ENCODE measurements at regions not wholly inside any gene's neighbourhood (a gene's known extent, or its start where the extent isn't known, plus 50 kb on each side); places are given as distances from the start of the nearest gene placed in this dataset.

DNA sequence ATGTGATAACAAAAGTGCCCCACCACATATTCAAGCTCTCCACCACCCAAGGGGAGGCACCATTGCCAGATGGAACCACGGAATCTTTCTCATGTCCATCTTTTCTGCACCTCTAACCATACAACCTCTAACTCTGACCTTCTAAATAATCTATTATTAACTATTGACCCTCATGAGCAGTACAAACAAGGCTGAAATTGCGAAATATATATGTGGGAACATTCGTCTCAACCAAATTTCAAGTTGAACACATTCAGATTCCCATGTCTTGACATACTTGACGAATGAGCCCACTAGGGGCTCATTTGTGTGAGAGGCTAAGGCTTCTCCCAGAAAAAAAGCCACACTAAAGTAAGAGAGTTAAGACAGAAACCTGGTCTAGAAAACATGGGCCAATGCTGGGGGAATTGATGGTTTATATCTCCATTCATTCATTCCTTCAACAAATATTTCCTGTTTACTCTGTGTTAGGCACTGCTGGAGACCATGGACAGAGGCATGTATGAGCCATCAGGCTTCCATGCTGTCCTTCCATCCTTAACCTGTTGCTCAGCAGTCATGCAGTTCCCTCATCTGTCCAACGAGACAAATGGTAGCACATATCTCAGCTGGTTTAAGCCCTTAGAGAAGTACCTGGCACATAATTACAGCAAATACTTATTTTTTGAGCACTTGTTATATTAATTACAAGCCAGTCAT is 130.4 kb downstream of the ESM1 start:
- no peak for DNase-seq (ENCODE audit: low read depth in 2 of 2)

- DNase-seq (ENCODE audit: low read depth in 2 of 2): no peak
Measured at GRCh38 chr5:54852007-54852406, 133.4 kb downstream of the ESM1 start.

DNA sequence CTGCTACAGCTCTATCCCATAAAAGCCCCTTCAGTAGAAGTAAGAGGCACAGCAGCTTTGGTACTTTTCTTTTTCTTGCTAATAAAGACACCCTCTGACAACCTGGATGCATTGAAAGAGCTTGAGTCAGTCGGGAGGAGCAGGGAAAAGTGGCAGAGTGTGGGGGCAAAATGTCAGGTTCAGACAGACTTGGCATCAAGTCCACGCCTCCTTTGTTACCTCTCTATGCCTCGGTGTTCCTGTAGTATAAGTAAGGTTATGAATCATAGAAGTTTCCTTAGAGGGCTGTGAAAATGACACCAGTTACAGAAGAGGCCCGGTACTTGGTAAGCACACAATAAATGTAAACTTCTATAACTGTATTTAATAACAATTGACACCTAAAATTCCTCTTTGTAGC is 133.9 kb downstream of the ESM1 start:
- DNase-seq (ENCODE audit: low read depth in 2 of 2): no peak

GRCh38 chr5:54848581-54848980 is 136.8 kb downstream of the ESM1 start:
- DNase-seq (ENCODE audit: low read depth in 2 of 2): no peak

DNA sequence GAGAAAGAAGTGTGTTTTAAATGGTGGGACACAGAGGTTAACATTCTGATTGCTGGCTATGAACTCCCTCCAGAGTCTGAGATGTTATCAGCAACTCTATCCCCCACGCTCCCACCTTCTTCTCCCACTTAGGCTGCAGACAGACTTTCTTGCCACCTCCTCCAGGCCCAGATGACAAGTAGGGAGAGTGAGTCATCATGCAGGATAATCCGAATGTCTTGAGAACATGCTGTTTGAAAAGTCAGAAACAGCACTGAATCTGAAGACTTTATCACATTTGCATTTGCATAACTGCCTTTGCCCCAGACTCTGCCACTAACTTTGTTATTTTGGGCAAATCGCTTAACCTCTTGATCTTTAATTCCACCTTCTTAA is 139.8 kb downstream of the ESM1 start:
- no peak for DNase-seq (ENCODE audit: low read depth in 2 of 2)

GRCh38 chr5:54844905-54845566 is 140.4 kb downstream of the ESM1 start:
- no peak for DNase-seq (ENCODE audit: low read depth in 2 of 2)

DNA sequence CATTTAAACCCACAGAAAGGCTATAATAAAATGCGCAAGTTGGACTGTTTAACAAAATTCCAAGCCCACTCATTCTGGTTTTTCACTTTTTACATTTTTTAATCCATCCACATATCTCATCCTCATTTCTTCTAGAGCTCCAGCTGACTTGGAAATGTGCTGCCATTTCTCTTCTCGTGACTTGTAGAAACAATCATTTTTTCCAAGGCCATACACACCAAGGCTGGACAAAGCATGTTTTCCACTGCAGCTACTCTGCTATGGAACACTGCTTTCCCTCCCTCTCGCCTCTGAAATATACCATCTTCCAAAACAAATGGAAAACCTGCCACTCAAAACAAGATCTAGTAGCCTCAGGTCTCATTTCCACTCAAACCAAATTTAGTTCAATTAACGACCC is 141.1 kb downstream of the ESM1 start:
- DNase-seq (ENCODE audit: low read depth in 2 of 2): no peak

- no peak for DNase-seq (ENCODE audit: low read depth in 2 of 2)
Measured at GRCh38 chr5:54841481-54841880, 143.9 kb downstream of the ESM1 start.

- no peak for DNase-seq (ENCODE audit: low read depth in 2 of 2)
Measured at GRCh38 chr5:54838843-54839242, 146.6 kb downstream of the ESM1 start.

DNA sequence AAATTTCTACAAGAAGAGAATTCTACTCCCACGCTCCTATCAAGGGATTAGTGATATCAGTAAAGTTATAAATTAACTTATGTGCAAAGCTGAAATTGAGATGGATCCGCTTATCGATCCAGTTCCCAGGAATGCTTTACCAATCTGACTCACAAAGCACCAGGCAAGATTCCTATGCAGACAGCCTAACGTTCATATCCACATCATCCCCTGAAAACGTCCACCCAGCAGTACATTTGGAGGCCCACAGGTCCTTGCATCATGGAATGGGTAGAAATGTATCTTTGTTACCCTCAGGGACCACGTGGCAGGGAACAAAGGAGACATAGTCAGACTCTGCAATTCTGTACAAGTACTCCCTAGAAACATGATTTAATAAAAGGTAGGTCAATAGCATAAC is 147.4 kb downstream of the ESM1 start:
- no peak for DNase-seq (ENCODE audit: low read depth in 2 of 2)

DNA sequence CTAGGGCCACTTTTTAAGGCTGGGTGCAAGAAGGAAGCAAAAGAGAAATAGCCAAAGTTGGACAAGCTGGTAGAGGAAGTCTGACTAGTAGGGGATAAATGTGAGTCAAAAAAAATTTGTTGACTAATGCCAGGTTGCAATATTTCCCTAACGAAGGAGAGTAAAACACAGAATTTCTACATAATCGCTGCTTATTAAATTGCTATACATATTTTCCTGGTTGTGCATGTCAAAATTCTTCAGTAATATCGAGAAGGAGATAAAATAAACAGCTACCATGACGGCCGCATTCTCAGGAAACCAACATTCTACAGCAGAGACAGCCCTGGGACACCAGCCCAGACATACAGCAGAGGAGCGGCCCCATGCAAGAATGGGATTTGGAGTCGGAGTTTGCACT is 148.3 kb downstream of the ESM1 start:
- no peak for DNase-seq (ENCODE audit: low read depth in 2 of 2)

GRCh38 chr5:54835647-54836046 is 149.7 kb downstream of the ESM1 start:
- no peak for DNase-seq (ENCODE audit: low read depth in 2 of 2)

DNA sequence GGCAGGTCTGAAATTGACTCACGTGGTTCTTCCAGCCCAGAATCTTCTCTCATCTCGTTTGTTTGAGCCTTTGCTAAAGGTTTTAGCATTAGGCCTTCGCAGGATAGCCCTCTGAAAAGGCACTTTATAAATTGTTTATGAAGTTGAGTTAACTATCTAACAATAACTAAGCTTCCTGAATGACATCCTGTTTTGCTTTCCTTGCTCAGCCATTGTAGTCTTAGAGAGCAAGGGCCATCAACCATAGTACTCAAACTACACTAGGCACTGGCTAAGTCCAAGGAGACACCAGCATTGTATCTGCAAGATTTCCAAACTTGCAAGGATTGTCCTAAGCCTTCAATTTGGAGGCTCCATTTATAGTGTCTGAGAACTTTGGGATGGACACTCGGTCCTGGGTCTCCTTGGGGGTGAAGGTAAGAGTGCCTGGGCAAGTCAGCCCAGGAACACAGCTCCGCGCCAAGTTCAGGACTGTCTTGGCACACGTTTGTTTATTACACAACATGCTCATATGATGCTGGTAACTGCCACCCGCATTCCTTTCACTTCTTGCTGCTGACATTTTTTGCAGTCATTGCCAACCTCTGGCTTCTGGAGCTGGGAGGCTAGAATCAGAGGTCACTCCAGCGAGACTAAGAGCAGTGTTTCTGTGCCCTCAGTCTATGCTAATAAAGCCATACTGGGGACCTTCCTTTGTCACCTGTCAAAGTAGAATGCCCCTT is 151.1 kb downstream of the ESM1 start:
- DNase-seq (ENCODE audit: low read depth in 2 of 2): no peak

DNA sequence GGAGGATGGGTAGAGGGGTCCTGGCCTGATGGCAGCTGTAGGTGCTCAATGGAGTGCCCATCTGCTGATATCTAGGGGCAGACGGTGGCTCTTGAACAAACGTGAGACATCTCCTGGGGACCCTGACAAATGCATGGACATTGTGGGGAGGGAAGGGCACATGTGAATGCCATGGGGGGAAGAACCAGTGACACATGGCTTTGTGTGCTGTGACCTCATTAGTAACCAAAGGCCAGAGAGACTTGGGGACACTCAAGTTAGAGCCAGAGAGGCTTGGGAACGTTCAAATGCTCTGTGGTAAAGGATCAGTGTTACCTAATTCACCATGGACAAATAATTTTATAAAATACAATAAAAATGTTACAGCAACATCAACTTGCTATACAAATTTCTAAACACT is 151.8 kb downstream of the ESM1 start:
- no peak for DNase-seq (ENCODE audit: low read depth in 2 of 2)

DNA sequence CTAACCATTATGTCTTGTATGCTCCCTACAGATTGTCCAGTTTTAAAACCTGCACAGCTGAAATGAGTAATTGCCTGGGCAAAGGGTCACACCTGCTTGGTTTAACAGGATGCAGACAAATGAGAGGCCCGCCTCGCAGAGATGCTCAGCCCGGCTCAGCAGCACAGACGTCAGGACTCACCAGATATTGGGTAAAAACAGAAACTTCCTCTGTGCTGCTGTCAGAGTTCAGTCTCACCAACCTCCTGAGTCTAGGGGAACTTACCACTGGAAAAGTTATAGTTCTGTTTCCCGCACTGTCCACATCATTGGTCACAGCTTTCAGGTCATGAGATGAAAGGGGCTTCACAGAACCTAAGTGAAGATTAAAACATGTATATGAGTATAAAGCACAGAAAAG is 152.5 kb downstream of the ESM1 start:
- DNase-seq (ENCODE audit: low read depth in 2 of 2): no peak

DNA sequence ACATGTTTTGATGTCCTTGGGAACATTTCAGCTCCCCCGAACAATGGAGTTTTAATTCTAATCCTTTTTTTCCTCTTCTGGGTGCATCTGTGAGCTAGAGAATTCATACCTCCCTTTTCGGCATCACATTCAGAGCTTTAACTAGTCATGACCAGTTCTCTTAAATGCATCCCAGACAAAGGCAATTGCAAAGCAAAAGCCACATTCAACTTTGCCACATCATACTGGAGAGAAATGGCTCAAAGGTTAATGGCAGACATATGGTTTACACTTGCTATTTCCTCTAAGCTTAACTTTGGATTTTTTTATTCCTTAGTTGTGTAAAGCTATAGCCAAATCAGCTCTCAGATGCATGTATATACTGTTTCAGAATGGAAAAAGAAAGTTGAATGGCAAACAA is 153.3 kb downstream of the ESM1 start:
- DNase-seq (ENCODE audit: low read depth in 2 of 2): no peak

DNA sequence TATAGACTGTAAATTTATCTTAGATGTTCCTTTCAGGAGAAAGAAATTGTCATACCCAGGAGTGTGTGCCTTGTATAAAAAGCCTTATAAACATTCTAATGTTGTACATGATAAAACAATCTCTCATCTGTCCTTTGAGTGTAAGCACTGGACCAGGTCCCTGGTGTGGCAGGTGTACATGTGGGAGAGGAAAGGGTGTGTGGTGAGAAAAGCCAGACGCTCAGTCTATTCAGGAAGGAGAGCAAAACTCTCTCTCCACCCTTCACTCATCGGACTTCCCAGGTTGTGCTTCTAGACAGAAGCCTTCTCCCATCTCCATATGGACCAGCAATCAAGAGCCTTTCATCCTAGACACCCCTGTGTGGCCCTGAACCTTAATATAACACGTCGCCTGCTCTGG is 154.2 kb downstream of the ESM1 start:
- no peak for DNase-seq (ENCODE audit: low read depth in 2 of 2)

GRCh38 chr5:54829676-54830535 is 155.5 kb downstream of the ESM1 start:
- no peak for DNase-seq (ENCODE audit: low read depth in 2 of 2)

DNA sequence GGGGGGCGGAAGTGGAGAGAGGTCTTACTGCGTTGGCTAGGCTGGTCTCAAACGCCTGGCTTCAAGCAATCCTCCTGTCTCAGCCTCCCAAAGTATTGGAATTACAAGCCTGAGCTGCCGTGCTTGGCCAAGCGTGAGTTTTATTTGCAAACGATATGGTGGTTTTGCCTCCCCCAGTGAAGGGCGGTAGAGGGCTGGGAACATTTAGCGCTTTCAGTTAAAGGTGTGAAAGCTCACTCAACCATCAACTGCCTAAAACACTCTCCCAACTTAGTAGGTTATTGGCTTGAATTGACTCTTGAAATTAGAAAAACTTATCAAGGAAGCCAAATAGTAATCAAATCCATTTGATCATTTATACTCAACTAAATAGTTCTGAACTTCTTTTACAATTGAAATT is 156.3 kb downstream of the ESM1 start:
- DNase-seq (ENCODE audit: low read depth in 2 of 2): no peak

- no peak for DNase-seq (ENCODE audit: low read depth in 2 of 2)
Measured at GRCh38 chr5:54828151-54828550, 157.2 kb downstream of the ESM1 start.

GRCh38 chr5:54825005-54825404 is 160.4 kb downstream of the ESM1 start:
- no peak for DNase-seq (ENCODE audit: low read depth in 2 of 2)

DNA sequence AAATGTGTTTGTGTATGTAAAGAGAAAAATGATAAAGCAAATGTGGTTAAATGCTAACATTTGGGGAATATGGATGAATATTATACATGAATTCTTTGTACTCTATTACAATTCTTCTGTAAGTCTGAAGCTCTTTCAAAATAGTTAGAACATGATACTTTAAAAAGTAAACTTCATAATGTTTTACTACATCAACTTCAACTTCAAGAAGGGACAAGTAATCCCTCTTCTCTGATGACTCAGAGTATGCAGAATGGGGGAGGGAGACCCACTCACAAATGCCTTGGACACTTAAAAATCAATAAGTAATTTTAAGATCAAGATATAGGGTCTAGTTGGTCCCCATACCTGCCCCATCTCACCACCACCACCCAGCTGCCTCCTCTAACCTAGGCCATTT is 162.4 kb downstream of the ESM1 start:
- no peak for DNase-seq (ENCODE audit: low read depth in 2 of 2)
